Erythroblast (primary cell): ENCODE measurements at regions not wholly inside any gene's neighbourhood (a gene's known extent, or its start where the extent isn't known, plus 50 kb on each side); places are given as distances from the start of the nearest gene placed in this dataset.

ENCODE experiments used
- GATA1 ChIP-seq: IDR thresholded peaks from 2 replicates; pipeline ENCODE4 v1.6.1; 2011; ENCODE audit warnings: low read depth, mild to moderate bottlenecking, control low read depth, low read length, moderate library complexity
- POLR2A ChIP-seq: IDR thresholded peaks from 2 replicates; pipeline ENCODE4 v1.6.1; 2011; ENCODE audit warnings: mild to moderate bottlenecking, low read length

DNA sequence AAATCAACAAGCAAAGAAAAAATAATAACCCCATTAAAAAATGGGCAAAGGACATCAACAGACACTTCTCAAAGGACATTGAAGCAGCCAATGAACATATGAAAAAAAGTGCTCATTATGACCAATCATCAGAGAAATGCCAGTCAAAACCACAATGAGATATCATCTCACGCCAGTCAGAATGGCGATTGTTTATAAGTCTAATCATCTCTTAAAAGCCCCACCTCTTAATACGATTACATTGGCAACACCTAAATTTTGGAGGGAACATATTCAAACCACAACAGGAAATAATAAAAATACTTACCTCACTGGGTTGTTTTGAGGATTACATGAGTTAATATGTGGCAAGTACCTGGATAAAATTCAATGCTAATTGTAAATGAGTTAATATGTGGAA, 57.1 kb upstream of the PLPPR4 start:
- TF ChIP-seq POLR2A (no peak), GATA1 (no peak)
